ENCODE measurements at regions not wholly inside any gene's neighbourhood (a gene's known extent, or its start where the extent isn't known, plus 50 kb on each side); places are given as distances from the start of the nearest gene placed in this dataset.
"Not testable (repeated sequence)": the region's sequence is repeated elsewhere in the genome, so short reads cannot be mapped to it uniquely, and the experiment has no call there.

- H3K79me2 ChIP-seq; H3K4me1 ChIP-seq; H2AFZ ChIP-seq; H3K27ac ChIP-seq; H3K9ac ChIP-seq; H3K4me3 ChIP-seq (ENCODE audit: low read depth, low read length); H3K36me3 ChIP-seq (ENCODE audit: control insufficient read depth, insufficient read depth, low read length); H3K9me3 ChIP-seq (ENCODE audit: control insufficient read depth, low read length); H3K4me2 ChIP-seq (ENCODE audit: low read length); H3K27me3 ChIP-seq (ENCODE audit: control insufficient read depth, insufficient read depth, low read length): not testable (repeated sequence)
Measured at GRCh38 chr1:149279512-149279911, 176.2 kb upstream of the NBPF9 start.

- not testable (repeated sequence) for H3K4me2 ChIP-seq (ENCODE audit: low read length); H3K79me2 ChIP-seq; H3K4me3 ChIP-seq (ENCODE audit: low read depth, low read length); H3K27ac ChIP-seq; H3K9me3 ChIP-seq (ENCODE audit: control insufficient read depth, low read length); H3K9ac ChIP-seq; H3K27me3 ChIP-seq (ENCODE audit: control insufficient read depth, insufficient read depth, low read length); H3K4me1 ChIP-seq; H2AFZ ChIP-seq; H3K36me3 ChIP-seq (ENCODE audit: control insufficient read depth, insufficient read depth, low read length)
Measured at GRCh38 chr1:149284773-149285172, 181.4 kb upstream of the NBPF9 start.

- H3K27me3 ChIP-seq (ENCODE audit: control insufficient read depth, insufficient read depth, low read length); H3K27ac ChIP-seq; H3K4me1 ChIP-seq; H3K4me2 ChIP-seq (ENCODE audit: low read length); H3K4me3 ChIP-seq (ENCODE audit: low read depth, low read length); H2AFZ ChIP-seq; H3K9ac ChIP-seq; H3K9me3 ChIP-seq (ENCODE audit: control insufficient read depth, low read length); H3K36me3 ChIP-seq (ENCODE audit: control insufficient read depth, insufficient read depth, low read length); H3K79me2 ChIP-seq: not testable (repeated sequence)
Measured at GRCh38 chr1:149285205-149285604, 181.9 kb upstream of the NBPF9 start.

- not testable (repeated sequence) for H3K27me3 ChIP-seq (ENCODE audit: control insufficient read depth, insufficient read depth, low read length); H3K4me3 ChIP-seq (ENCODE audit: low read depth, low read length); H3K9me3 ChIP-seq (ENCODE audit: control insufficient read depth, low read length); H3K4me2 ChIP-seq (ENCODE audit: low read length); H3K9ac ChIP-seq; H3K36me3 ChIP-seq (ENCODE audit: control insufficient read depth, insufficient read depth, low read length); H3K4me1 ChIP-seq; H3K27ac ChIP-seq; H3K79me2 ChIP-seq; H2AFZ ChIP-seq
Measured at GRCh38 chr1:149285638-149286037, 182.3 kb upstream of the NBPF9 start.

- H2AFZ ChIP-seq; H3K9ac ChIP-seq; H3K36me3 ChIP-seq (ENCODE audit: control insufficient read depth, insufficient read depth, low read length); H3K9me3 ChIP-seq (ENCODE audit: control insufficient read depth, low read length); H3K4me2 ChIP-seq (ENCODE audit: low read length); H3K79me2 ChIP-seq; H3K27me3 ChIP-seq (ENCODE audit: control insufficient read depth, insufficient read depth, low read length); H3K4me1 ChIP-seq; H3K27ac ChIP-seq; H3K4me3 ChIP-seq (ENCODE audit: low read depth, low read length): not testable (repeated sequence)
Measured at GRCh38 chr1:149288580-149288979, 185.2 kb upstream of the NBPF9 start.

- H3K4me2 ChIP-seq (ENCODE audit: low read length); H3K79me2 ChIP-seq; H3K9ac ChIP-seq; H3K27me3 ChIP-seq (ENCODE audit: control insufficient read depth, insufficient read depth, low read length); H3K9me3 ChIP-seq (ENCODE audit: control insufficient read depth, low read length); H3K27ac ChIP-seq; H3K4me3 ChIP-seq (ENCODE audit: low read depth, low read length); H3K4me1 ChIP-seq; H3K36me3 ChIP-seq (ENCODE audit: control insufficient read depth, insufficient read depth, low read length); H2AFZ ChIP-seq: not testable (repeated sequence)
Measured at GRCh38 chr1:149300478-149301218, 174.2 kb upstream of the NBPF19 start.

- not testable (repeated sequence) for H3K4me3 ChIP-seq (ENCODE audit: low read depth, low read length); H2AFZ ChIP-seq; H3K9me3 ChIP-seq (ENCODE audit: control insufficient read depth, low read length); H3K27me3 ChIP-seq (ENCODE audit: control insufficient read depth, insufficient read depth, low read length); H3K27ac ChIP-seq; H3K79me2 ChIP-seq; H3K36me3 ChIP-seq (ENCODE audit: control insufficient read depth, insufficient read depth, low read length); H3K9ac ChIP-seq; H3K4me2 ChIP-seq (ENCODE audit: low read length); H3K4me1 ChIP-seq
Measured at GRCh38 chr1:149301282-149301681, 173.6 kb upstream of the NBPF19 start.

- H3K9ac ChIP-seq; H2AFZ ChIP-seq; H3K4me3 ChIP-seq (ENCODE audit: low read depth, low read length); H3K4me2 ChIP-seq (ENCODE audit: low read length); H3K27ac ChIP-seq; H3K79me2 ChIP-seq; H3K4me1 ChIP-seq; H3K9me3 ChIP-seq (ENCODE audit: control insufficient read depth, low read length); H3K27me3 ChIP-seq (ENCODE audit: control insufficient read depth, insufficient read depth, low read length); H3K36me3 ChIP-seq (ENCODE audit: control insufficient read depth, insufficient read depth, low read length): not testable (repeated sequence)
Measured at GRCh38 chr1:149304796-149305195, 170.0 kb upstream of the NBPF19 start.

- H3K27me3 ChIP-seq (ENCODE audit: control insufficient read depth, insufficient read depth, low read length); H3K36me3 ChIP-seq (ENCODE audit: control insufficient read depth, insufficient read depth, low read length); H3K79me2 ChIP-seq; H3K4me1 ChIP-seq; H2AFZ ChIP-seq; H3K9me3 ChIP-seq (ENCODE audit: control insufficient read depth, low read length); H3K4me2 ChIP-seq (ENCODE audit: low read length); H3K4me3 ChIP-seq (ENCODE audit: low read depth, low read length); H3K27ac ChIP-seq; H3K9ac ChIP-seq: not testable (repeated sequence)
Measured at GRCh38 chr1:149307640-149308039, 167.2 kb upstream of the NBPF19 start.

- H3K4me2 ChIP-seq (ENCODE audit: low read length); H3K4me3 ChIP-seq (ENCODE audit: low read depth, low read length); H3K9ac ChIP-seq; H3K4me1 ChIP-seq; H3K27me3 ChIP-seq (ENCODE audit: control insufficient read depth, insufficient read depth, low read length); H3K27ac ChIP-seq; H3K9me3 ChIP-seq (ENCODE audit: control insufficient read depth, low read length); H3K79me2 ChIP-seq; H2AFZ ChIP-seq; H3K36me3 ChIP-seq (ENCODE audit: control insufficient read depth, insufficient read depth, low read length): not testable (repeated sequence)
Measured at GRCh38 chr1:149314921-149315320, 159.9 kb upstream of the NBPF19 start.

GRCh38 chr1:149320971-149321731, 153.7 kb upstream of the NBPF19 start:
- H3K36me3 ChIP-seq (ENCODE audit: control insufficient read depth, insufficient read depth, low read length); H3K4me1 ChIP-seq; H3K9ac ChIP-seq: not testable (repeated sequence)

More at GRCh38 chr1:149320971-149321731, 153.7 kb upstream of the NBPF19 start:
- H3K4me3 ChIP-seq (ENCODE audit: low read depth, low read length); H3K4me2 ChIP-seq (ENCODE audit: low read length); H2AFZ ChIP-seq; H3K79me2 ChIP-seq; H3K27ac ChIP-seq; H3K27me3 ChIP-seq (ENCODE audit: control insufficient read depth, insufficient read depth, low read length); H3K9me3 ChIP-seq (ENCODE audit: control insufficient read depth, low read length): not testable (repeated sequence)
